PC-3 (cell line): ENCODE measurements at regions not wholly inside any gene's neighbourhood (a gene's known extent, or its start where the extent isn't known, plus 50 kb on each side); places are given as distances from the start of the nearest gene placed in this dataset.

Source experiments
- ATAC-seq: fragments of 200-7000 bp; cut with Tn5 transposase; 2 replicates; pipeline ENCODE4 v1.9.1; 2020; ENCODE audit warnings: mild to moderate bottlenecking, moderate library complexity
- BruUV-seq: library from RNA; stranded (reverse); fragments of 400-500 nt; replicated peaks from 2 replicates; lab custom pipeline; 2021; lab: Mats Ljungman, UMichigan
- CTCF ChIA-PET: fragments of 300-600 bp; sonication (Branson Sonifier 250); formaldehyde crosslinking; loops from one replicate; lab custom pipeline; 2022; ENCODE audit warnings: antibody characterized with exemption; lab: Charles Lee
- POLR2A ChIA-PET: fragments of 300-600 bp; sonication (Branson Sonifier 250); formaldehyde crosslinking; loops from one replicate; lab custom pipeline; 2022; ENCODE audit warnings: antibody characterized with exemption; ENCODE audit not compliant: unreplicated experiment; lab: Charles Lee
- DNase-seq: peaks from one replicate; pipeline ENCODE4 v3.0.0-alpha.2; 2015
- H2AFZ ChIP-seq: fragments of 300-600 bp; sonication (generic); 2 replicates; pipeline ENCODE4 v1.6.0; 2016; ENCODE audit warnings: antibody characterized with exemption, low read length
- H3F3A ChIP-seq: fragments of 300-600 bp; sonication (generic); one replicate; pipeline ENCODE4 v1.6.0; 2017; ENCODE audit warnings: antibody characterized with exemption, low read length, control low read depth, mild to moderate bottlenecking; ENCODE audit not compliant: unreplicated experiment
- H3K27ac ChIP-seq: fragments of 300-600 bp; sonication (generic); 2 replicates; pipeline ENCODE4 v1.5.1; 2016; ENCODE audit warnings: mild to moderate bottlenecking, low read length
- H3K27me3 ChIP-seq: fragments of 300-600 bp; sonication (generic); 2 replicates; pipeline ENCODE4 v1.6.1; 2016; ENCODE audit warnings: low read length, mixed read lengths
- H3K36me3 ChIP-seq: fragments of 300-600 bp; sonication (generic); 2 replicates; pipeline ENCODE4 v1.6.1; 2016; ENCODE audit warnings: low read depth, mixed run types, low read length, mixed read lengths
- H3K4me1 ChIP-seq: fragments of 300-600 bp; sonication (generic); 2 replicates; pipeline ENCODE4 v1.5.1; 2016; ENCODE audit warnings: low read length; ENCODE audit not compliant: insufficient read depth
- H3K4me2 ChIP-seq: fragments of 300-600 bp; sonication (generic); 2 replicates; pipeline ENCODE4 v1.6.0; 2016; ENCODE audit warnings: low read length
- H3K4me3 ChIP-seq: fragments of 300-600 bp; sonication (generic); 2 replicates; pipeline ENCODE4 v1.5.1; 2016; ENCODE audit warnings: mild to moderate bottlenecking, low read length, mixed read lengths
- H3K79me2 ChIP-seq: fragments of 300-600 bp; sonication (generic); 2 replicates; pipeline ENCODE4 v1.6.1; 2017; ENCODE audit warnings: low read length, mixed read lengths
- H3K9ac ChIP-seq: fragments of 300-600 bp; sonication (generic); 2 replicates; pipeline ENCODE4 v1.6.0; 2016; ENCODE audit warnings: mild to moderate bottlenecking, low read length
- H3K9me2 ChIP-seq: fragments of 300-600 bp; sonication (generic); replicated peaks from 2 replicates; pipeline ENCODE4 v1.6.1; 2016; ENCODE audit warnings: mixed run types, low read length, mixed read lengths
- H3K9me3 ChIP-seq: fragments of 300-600 bp; sonication (generic); 2 replicates; pipeline ENCODE4 v1.6.1; 2016; ENCODE audit warnings: low read length, mixed read lengths
- H4K20me1 ChIP-seq: fragments of 300-600 bp; sonication (generic); 2 replicates; pipeline ENCODE4 v1.6.1; 2016; ENCODE audit warnings: low read length, mixed read lengths
- EZH2 ChIP-seq: fragments of 300-600 bp; sonication (generic); IDR thresholded peaks from one replicate; pipeline ENCODE4 v1.6.1; 2017; ENCODE audit warnings: antibody characterized with exemption, mild to moderate bottlenecking, low read length; ENCODE audit not compliant: unreplicated experiment
- EZH2phosphoT487 ChIP-seq: fragments of 300-600 bp; sonication (generic); IDR thresholded peaks from 2 replicates; pipeline ENCODE4 v1.6.1; 2018; ENCODE audit warnings: mild to moderate bottlenecking, antibody characterized with exemption, low read length, borderline replicate concordance
- intact Hi-C: fragments of 100-400 bp; cut with micrococcal nuclease; formaldehyde crosslinking; loops from 2 replicates; pipeline ENCODE4 v1.9.0; 2023
- TF ChIP-seq, protein P1 (sequence below): fragments of 300-600 bp; sonication (generic); conservative IDR thresholded peaks from 2 replicates; pipeline ENCODE4 v1.5.1; 2017; ENCODE audit warnings: antibody characterized with exemption, low read depth, mild to moderate bottlenecking, low read length

DNA sequence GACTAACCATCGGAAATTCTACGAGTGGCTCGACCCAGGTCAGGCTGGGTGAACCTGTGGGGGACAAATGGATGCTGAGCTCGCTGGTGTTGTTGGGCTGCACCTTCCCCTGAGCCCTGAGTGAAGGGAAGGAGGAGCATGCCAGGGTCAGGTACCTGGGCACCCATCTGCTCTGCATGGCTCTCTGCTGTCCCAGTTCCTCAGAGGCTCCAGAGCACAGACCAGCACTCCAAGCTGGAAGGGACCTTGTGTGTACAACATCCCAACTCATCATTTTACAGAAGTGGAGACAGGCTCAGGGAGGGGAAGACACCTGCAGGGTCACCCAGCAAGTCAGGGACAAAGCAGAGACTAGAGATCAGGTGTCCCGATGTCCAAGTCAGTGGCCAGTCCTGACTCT, 84.9 kb upstream of the NLRP1 start:
- ATAC-seq (no peak), DNase-seq (peak; percentile 15)
- Histone ChIP-seq H3K9me3 (no peaks in the 10 kb centered on the region), H3K9me2 (no peaks in the 10 kb centered on the region), H4K20me1 (no peaks in the 10 kb centered on the region), H3F3A (no peaks in the 10 kb centered on the region), H3K79me2 (no peaks in the 10 kb centered on the region), H3K4me2 (no peak overlapping the region), H2AFZ (no peak overlapping the region), H3K27ac (no peak overlapping the region), H3K4me3 (no peak overlapping the region), H3K36me3 (no peaks in the 10 kb centered on the region), H3K27me3 (no peaks in the 10 kb centered on the region), H3K4me1 (peaks cover 5% of the 10 kb centered on the region; the same call in 1 of the 2 replicates), H3K9ac (no peak overlapping the region)
- TF ChIP-seq, protein P1, sequence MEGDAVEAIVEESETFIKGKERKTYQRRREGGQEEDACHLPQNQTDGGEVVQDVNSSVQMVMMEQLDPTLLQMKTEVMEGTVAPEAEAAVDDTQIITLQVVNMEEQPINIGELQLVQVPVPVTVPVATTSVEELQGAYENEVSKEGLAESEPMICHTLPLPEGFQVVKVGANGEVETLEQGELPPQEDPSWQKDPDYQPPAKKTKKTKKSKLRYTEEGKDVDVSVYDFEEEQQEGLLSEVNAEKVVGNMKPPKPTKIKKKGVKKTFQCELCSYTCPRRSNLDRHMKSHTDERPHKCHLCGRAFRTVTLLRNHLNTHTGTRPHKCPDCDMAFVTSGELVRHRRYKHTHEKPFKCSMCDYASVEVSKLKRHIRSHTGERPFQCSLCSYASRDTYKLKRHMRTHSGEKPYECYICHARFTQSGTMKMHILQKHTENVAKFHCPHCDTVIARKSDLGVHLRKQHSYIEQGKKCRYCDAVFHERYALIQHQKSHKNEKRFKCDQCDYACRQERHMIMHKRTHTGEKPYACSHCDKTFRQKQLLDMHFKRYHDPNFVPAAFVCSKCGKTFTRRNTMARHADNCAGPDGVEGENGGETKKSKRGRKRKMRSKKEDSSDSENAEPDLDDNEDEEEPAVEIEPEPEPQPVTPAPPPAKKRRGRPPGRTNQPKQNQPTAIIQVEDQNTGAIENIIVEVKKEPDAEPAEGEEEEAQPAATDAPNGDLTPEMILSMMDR, result no peak
- TF ChIP-seq EZH2phosphoT487 (no peak), EZH2 (no peak)
- POLR2A ChIA-PET, result no interaction called here
- CTCF ChIA-PET, result no interaction called here
- no TSS peak for BruUV-seq
- intact Hi-C loops, result no loop called here

DNA sequence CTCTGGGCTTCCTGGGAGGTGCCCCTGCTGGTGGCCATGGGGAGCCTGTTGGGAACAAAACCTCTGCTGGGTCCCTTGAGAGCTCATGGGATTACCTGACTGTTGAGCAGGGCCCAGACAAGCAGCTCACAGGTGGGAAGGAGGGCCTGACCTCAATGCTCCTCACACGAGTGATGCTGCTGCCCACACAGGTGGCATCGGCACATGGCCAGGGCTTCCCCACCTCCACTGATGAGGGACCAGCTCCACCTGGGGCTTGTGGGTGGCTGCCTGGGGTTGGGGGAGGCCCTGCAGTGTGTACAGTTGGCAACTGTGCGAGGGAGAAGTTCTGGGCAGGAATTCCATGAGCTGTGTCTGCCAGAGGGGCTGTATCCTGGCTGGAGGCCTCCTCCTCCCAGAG, 87.8 kb upstream of the NLRP1 start:
- Histone ChIP-seq H3K9me3 (no peaks in the 10 kb centered on the region), H3K27me3 (no peaks in the 10 kb centered on the region), H3K36me3 (no peaks in the 10 kb centered on the region), H3F3A (no peaks in the 10 kb centered on the region), H3K9me2 (no peaks in the 10 kb centered on the region), H3K79me2 (no peaks in the 10 kb centered on the region), H3K4me2 (no peak overlapping the region), H2AFZ (no peak overlapping the region), H4K20me1 (no peaks in the 10 kb centered on the region), H3K4me3 (no peak overlapping the region), H3K4me1 (peaks cover 5% of the 10 kb centered on the region; the same call in 1 of the 2 replicates), H3K9ac (no peak overlapping the region), H3K27ac (no peak overlapping the region)
- POLR2A ChIA-PET, result no interaction called here
- DNase-seq (no peak), ATAC-seq (no peak)
- CTCF ChIA-PET, result no interaction called here
- intact Hi-C loops, result no loop called here
- TF ChIP-seq EZH2phosphoT487 (no peak), EZH2 (no peak)
- TF ChIP-seq, protein P1, result no peak
- BruUV-seq, result no TSS peak

DNA sequence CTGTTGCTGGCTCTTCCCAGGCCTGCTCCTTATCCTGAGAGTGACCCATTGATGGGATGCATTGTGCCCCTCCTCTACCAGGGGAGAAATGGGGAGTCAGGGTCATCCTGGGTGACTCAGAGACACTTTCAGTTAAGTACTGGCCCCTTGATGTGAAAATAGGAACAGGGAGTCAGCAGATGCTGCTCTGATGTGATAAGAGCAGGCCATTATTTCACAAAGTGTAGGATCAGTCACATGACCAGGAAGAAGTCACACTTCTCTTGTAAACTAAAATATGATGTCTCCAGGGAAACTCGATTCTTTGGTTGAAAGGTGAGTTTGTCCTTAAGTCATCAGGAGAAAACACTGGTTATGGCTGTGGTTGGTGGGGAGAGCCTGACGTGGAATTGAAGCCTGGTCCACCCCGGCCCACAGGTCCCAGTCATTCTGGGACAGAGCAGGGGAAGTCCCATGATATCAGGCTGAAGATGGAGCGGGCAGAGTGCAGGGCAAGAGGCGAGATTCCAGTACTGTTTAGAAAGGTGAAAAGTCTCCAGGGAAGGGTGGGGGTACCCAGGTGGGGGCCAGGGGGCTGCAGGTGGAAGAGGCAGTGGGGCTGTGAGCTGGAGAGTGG, 88.6 kb upstream of the NLRP1 start:
- TF ChIP-seq EZH2phosphoT487 (no peak), EZH2 (no peak)
- TF ChIP-seq, protein P1, result no peak
- H3F3A ChIP-seq, result no peaks in the 10 kb centered on the region
- ATAC-seq (no peak), DNase-seq (no peak)
- BruUV-seq, result no TSS peak
- no peaks in the 10 kb centered on the region for H3K9me3 ChIP-seq
- ChIA-PET CTCF (no interaction called here), POLR2A (no interaction called here)
- H3K4me1 ChIP-seq, result peaks cover 5% of the 10 kb centered on the region; the same call in 1 of the 2 replicates
- no peak overlapping the region for H3K9ac ChIP-seq
- no peaks in the 10 kb centered on the region for H3K9me2 ChIP-seq
- H2AFZ ChIP-seq, result no peak overlapping the region
- H3K27ac ChIP-seq, result no peak overlapping the region
- intact Hi-C loops, result no loop called here
- H3K79me2 ChIP-seq, result no peaks in the 10 kb centered on the region
- no peaks in the 10 kb centered on the region for H3K36me3 ChIP-seq
- no peak overlapping the region for H3K4me3 ChIP-seq
- H4K20me1 ChIP-seq, result no peaks in the 10 kb centered on the region
- no peak overlapping the region for H3K4me2 ChIP-seq
- no peaks in the 10 kb centered on the region for H3K27me3 ChIP-seq
